COLO829 (cell line): ENCODE measurements at regions not wholly inside any gene's neighbourhood (a gene's known extent, or its start where the extent isn't known, plus 50 kb on each side); places are given as distances from the start of the nearest gene placed in this dataset.

Source experiments
- DNase-seq: peaks from one replicate; pipeline ENCODE4 v3.0.0; 2012; ENCODE audit warnings: low spot score

DNA sequence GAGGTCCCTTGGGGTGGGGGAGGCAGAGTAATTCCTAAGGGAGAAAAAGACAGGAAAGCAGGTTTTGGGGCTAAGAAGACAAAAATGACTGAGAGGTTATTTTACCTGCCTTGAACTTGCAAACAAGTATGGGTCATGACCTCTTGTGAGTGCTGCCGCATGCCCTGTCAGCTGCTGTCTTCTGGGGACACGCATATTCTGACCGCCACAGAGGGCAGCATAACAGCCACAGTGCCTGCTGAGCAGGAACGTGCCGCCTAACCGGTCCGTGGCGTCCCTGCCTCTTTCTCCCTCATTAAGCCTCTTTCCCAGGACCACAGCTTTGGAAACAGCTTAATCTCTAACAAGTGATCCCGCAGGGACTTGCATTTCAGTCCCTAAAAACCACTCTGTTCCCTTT is 51.3 kb upstream of the KCNA1 start:
- no peak for DNase-seq

DNA sequence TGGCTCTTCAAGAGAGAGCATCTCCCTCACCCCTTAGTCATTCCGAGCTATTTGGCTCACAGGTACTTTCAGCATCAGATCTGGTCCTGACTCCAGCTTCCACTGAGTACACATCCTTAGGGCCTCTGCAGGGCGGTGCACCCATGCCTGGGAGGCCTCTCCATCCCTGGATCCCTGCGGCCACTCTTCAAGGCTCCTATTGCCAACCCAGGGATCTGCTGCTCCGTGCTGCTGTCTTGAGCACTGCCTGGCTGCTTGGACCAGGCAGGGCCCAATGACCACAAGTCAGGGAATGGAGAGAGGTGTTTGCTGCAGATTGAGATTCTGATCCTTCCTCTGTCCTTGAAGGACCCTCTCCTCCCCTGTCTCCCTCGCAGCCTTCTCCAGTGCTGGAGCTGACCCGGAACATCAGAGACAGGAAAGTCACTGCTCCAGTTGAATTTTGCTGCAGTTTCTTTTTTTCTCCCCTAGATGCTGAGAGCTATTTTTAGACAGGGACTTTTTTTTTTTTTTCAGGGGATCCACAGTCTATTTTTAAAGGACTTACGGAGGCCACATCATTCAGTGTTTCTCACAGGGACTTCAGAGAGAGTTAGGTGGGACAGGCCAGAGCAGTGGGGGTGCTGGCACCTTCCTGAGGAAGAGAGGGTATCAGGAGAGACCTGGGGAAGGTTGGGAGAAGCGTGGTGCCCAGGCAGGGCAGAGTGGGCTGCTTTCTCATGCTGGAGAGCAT is 50.1 kb upstream of the KCNA1 start:
- no peak for DNase-seq
